PC-3 (cell line): ENCODE measurements at regions not wholly inside any gene's neighbourhood (a gene's known extent, or its start where the extent isn't known, plus 50 kb on each side); places are given as distances from the start of the nearest gene placed in this dataset.

Source experiments
- CTCF ChIP-seq: fragments of 300-600 bp; sonication (generic); conservative IDR thresholded peaks from 2 replicates; pipeline ENCODE4 v1.5.1; 2017; ENCODE audit warnings: antibody characterized with exemption, low read depth, mild to moderate bottlenecking, low read length
- EZH2 ChIP-seq: fragments of 300-600 bp; sonication (generic); IDR thresholded peaks from one replicate; pipeline ENCODE4 v1.6.1; 2017; ENCODE audit warnings: antibody characterized with exemption, mild to moderate bottlenecking, low read length; ENCODE audit not compliant: unreplicated experiment
- EZH2phosphoT487 ChIP-seq: fragments of 300-600 bp; sonication (generic); IDR thresholded peaks from 2 replicates; pipeline ENCODE4 v1.6.1; 2018; ENCODE audit warnings: mild to moderate bottlenecking, antibody characterized with exemption, low read length, borderline replicate concordance

- TF ChIP-seq CTCF (no peak), EZH2 (no peak), EZH2phosphoT487 (no peak)
These were observed 659.3 kb downstream of the USP25 start for GRCh38 chr21:16388911-16389560.
